Activated CD4-positive, alpha-beta T cell treated with anti-CD3 and anti-CD28 coated beads, Interleukin-10, Interleukin-2, amounts not matched to agents 100 ng/mL and 50 ng/mL, durations not matched to agents 16 hours and 8 hours (primary cell): ENCODE measurements at regions not wholly inside any gene's neighbourhood (a gene's known extent, or its start where the extent isn't known, plus 50 kb on each side); places are given as distances from the start of the nearest gene placed in this dataset.
"Not testable (repeated sequence)": the region's sequence is repeated elsewhere in the genome, so short reads cannot be mapped to it uniquely, and the experiment has no call there.

Source experiments
- DNase-seq: peaks from one replicate; pipeline ENCODE4 v3.0.0-alpha.2; 2020

DNA sequence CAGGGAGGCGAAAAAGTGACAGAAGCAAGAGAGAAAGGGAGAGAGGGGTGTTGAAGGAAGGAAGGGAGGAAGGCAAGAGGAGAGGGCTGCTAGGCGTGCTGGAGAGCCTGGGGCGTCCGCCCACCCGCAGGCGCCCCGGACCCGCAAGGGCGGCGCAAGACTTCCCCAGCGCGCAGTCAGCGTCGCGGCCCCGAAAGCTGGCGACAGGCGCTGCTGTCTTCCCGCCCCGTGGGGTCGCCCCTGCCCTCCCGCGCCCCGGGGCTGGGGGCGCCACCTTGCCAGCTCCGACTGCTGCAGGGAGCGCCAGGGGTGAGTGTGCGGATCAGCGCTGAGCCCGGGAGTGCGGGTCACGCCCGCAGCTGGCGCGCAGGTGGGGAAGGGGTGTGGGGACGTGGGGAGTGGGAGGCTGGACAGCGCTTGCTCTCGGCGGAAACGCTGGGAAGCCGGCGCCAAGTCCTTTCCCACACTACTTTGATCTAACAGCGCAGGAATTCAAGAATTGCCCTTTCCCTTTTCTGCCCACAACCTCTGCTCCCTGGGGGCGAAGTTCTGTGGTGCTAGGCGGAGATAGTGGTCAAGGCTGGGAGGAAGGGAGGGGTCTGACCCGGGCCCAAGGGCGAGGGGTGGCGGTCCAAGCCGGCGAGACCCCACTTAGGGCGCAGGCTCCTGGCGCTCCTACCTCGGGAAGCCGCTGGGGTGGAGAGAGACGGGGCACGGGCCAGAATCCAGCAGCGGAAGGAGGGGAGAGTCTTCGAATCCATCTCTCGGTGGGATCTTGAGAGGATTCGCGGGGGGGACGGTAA, 266.1 kb downstream of the CGGBP1 start, which contains the start of gene HTR1F:
Gene HTR1F (plus strand): TSS at position 173 of the 803 bp plus-strand sequence.
- no peak for DNase-seq

DNA sequence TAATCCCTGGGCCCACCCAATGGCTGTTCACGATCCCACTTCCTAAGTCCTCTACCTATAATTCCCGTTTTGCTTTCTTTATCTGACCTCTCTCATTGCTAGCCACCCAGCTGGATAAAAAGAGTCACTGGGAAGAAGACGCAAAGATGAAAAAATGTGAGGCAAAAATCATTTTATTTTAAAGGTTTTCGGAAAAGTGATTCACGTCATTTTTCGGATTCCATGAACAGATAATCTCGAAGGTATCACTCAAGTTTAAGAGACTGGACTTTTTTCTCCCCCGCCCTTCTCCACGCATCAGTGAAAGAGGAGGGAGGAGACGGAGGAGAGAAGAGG, 266.6 kb downstream of the CGGBP1 start:
- DNase-seq: no peak

DNA sequence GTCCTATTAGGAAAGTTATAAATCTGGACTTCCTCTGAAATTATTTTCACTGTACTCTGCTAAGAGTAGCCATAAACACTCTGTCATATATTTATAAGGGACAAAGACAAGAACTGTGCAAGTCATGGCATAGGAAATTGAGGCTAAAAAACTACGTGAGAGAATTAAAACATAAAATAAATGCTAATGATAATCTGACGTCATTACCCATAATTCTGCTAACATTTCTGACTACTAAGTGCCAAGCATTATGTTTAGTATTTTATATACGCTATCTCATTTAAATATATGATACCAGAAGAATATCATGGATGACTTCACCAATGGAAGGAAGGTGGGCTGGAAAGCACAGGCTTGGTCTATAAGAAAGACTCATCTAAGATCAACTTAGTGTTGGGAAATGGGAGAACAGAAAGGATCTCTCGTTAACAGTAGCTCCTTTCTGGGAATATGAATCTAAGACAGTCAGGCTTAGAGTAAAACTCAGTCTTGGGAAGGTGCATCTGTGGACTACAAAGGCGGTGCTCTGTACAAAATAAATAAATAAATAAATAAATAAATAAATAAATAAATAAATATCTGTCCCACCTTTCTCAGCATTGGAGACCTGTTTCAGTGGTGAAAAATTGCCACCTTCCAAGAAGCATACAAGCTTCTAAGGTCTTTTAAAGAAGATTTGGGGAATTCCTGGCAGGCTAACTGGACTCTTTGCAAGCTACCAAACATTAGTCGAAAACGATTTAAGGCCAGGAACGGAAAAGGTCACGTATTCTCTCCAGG, 267.4 kb downstream of the CGGBP1 start:
- no peak for DNase-seq

DNA sequence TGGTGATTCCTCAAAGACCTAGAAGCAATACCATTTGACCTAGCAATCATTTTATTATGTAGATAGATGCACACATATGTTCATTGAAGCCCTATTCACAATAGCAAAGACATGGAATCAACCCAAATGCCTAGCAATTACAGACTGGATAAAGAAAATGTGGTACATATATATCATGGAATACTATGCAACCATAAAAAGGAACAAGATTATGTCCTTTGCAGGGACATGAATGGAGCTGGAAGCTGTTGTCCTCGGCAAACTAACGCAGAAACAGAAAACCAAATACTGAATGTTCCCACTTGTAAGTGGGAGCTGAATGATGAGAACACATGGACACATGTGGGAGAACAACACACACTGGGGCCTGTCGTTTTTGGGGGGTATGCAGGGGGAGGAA, 269.8 kb downstream of the CGGBP1 start:
- DNase-seq: not testable (repeated sequence)

DNA sequence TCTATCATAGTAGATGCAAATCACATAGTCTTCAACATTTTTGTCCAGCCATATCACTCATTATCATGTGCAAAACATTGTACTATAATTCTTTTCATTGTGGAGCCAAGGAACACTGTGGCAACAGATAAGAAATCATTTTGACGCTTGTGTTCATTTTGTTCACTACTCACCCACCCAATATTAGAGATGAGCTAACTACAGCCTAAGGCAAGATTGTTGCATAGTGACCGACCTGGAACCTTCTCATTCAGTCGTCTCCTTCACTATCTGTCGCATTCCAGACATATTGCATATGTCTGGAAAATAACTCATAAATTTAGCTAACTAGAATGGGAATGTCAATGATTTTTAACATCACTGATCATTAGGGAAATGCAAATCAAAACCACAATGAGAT, 270.3 kb downstream of the CGGBP1 start:
- DNase-seq: no peak

DNA sequence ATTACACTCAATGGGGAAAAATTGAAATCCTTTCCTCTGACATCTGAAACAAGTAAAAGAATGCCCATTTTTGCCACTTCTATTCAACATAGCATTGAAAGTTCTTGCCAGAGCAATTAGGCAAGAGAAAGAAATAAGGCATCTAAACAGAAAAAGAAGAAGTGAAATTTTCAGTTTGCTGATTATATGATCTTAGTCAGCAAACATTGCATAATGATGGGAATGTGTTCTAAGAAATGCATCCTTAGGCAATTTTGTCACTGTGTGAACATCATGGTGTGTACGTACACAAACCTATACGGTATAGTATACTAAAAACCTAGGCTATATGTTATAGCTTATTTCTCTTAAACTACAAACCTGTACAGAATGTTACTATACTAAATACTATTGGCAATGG, 278.0 kb downstream of the CGGBP1 start:
- DNase-seq: no peak

DNA sequence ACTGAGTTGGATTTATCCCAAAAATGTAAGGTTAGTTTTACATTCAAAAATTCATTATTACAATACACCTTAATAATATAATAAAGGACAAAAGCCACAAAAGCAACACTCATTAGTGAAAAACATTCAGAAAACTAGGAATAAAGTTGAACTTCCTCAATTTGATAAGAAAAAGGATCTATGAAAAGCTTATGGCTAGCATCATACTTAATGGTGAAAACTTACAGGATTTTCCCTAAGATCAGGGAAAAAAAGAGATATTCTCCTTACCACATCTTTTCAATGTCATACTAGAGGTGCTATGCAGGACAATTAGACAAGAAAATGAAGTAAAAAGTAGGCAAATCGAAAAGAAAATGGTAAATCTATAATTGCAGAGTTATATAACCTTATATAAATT, 279.9 kb downstream of the CGGBP1 start:
- DNase-seq: no peak

DNA sequence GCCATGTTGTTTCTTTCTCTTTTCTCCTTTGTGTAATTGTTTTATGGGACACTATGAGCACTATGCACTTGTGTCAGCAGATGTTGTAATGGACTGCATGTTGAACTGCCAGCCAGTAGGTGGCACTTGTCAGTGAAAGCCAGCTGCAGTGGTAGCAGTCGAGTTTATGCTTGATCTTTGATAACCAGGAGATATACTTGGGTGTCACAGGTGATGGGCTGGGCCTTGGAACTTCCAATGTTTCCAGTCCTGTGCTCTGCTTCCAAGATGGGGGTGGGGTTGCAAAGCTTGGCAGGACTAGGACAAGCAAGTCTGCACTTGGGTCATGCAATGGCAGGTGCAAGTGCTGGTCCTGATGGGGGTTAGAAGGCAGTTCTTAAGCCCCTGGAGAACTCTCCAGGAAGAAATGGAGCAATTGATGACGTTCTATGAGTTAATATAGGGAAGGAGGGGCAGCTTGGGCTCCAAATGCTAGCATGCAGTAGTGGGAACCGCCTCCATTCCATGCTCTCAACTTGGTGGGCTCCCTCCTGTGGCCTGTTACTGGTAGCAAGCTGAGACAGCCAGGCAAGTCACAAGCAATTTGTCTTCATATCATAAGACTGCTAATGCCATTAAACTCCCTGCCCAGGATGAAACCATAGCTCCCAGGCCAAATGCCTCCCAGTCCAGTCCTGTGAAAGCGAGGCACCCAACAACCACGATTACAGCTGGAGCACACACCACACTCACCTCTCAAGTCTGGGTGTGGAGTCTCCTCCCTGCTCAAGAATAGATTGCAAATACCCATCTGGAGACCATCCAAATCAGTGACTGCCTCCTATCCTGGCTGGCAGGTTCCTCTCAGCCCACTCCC, 287.2 kb downstream of the CGGBP1 start:
- DNase-seq: peak; percentile 51

DNA sequence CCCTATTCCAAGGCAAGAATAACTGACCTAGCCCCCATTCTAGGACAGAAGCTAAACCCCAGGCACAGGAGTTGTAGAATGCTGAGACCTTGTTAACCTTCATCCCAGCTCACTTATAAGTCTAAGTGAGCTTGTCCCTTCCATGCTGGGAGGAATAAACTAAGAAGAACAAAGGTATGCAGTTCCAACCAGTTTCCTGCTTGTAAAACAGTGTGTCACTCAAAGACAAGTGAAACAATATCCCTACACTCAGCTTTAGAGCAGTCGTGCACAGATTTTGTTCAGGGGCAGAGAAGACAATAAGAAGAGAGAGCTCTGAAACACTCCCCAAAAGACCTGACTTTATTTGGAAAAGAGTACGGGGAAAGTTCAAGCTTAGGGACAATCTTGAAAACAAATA, 292.1 kb downstream of the CGGBP1 start:
- DNase-seq: no peak

DNA sequence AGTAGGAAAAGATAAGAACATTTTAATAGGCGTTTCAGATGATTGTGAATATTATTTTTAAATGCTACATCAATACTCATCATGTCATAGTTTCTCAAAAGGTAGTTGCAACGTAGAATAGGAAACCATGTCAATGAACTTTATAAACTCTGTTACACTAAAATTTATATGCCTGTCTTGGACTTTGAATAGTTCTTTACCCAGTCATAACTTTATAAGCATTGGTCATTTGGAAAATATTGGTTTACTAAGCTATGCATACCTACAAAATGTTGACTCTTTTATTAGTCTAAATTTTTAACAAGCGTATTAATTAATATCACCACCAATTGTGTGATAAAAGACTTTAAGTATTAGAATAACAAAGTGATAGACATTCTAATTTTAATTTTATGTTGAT, 293.5 kb downstream of the CGGBP1 start:
- no peak for DNase-seq

DNA sequence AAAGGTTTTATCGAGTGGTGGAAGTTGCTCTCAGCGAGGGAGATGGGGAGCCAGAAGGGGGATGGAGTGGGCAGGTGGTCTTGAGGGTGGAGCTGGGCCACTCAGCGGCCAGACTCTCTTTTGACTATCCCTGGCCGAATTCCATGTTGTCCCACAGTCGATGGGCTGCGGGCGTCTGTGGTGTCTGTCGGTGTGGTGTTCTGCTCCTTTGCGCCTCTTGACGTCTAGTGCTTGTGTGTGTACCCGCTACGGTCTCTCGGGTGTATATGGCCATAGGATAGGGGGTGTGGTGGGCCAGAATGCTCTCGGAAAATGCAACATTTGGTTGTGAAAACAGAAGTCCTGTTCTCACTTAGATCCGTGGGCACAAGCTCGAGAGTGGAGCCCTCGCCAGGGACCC, 297.0 kb downstream of the CGGBP1 start:
- DNase-seq: no peak

DNA sequence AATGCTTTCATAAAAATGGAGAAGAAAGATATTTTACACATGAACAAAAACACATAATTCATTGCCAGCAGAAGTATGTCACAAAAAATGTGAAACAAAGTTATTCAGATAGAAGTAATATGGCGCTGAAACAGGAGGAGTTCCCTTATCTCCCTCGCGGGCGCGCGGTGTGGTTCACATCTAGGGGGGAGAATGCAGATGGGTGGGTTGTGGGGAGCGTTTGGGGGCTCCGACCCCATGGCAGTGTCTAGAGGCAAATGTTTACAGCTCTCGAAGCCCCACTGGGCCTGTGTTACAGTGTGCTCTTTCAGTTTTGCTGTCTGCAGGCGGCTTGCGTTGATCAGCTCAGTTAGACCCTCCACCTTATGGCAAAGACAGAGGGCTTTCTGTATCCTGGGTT, 297.5 kb downstream of the CGGBP1 start:
- no peak for DNase-seq

DNA sequence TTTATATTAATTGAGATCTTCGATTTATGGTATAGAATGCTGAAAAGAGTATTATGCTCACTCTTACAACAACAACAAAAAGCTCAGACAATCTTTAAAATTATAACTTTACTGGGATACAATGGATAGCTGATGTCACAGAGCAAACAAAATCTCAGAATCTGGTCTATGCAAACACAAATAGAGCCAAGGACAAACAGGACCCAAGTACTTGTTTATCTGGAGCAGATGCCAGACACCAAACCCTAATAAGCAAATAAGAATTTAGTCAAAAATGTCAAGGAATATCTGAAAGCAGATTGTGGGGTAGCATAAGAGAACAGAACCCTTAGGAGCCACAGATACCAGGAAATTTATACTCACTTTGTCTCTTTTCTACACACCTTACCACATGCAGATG, 302.2 kb downstream of the CGGBP1 start:
- DNase-seq: no peak

DNA sequence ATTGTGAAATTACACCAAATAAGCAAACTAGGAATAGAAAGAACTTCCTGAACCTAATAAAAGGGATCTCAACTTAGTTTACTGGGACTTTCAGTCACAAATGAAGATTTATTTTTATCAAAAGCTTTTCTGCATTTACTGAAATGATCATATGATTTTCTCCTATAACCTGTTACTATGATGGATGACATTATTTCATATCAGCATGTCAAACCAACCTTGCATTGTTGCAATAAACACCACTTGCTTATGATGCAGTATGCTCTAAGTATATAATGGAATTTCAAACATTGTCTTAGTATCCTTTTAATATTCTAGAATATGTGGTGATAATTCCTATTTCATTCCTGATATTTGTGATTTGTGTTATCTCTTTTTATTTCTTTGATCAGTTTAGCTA, 303.0 kb downstream of the CGGBP1 start:
- no peak for DNase-seq

DNA sequence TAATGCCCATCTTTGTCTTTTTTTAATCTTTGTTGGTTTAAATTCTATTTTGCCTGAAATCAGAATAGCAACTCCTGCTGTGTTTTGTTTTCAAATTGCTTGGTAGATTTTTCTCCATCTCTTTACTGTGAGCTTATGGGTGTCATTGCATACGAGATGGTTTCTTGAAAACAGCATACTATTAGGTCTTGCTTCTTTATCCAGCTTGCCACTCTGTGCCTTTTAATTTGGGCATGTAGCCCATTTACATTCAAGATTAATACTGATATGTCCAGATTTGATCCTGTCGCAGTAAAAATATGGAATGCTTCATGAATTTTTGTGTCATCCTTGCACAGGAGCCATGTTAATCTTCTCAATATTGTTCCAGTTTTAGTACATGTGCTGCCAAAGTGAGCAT, 316.6 kb downstream of the CGGBP1 start:
- DNase-seq: no peak

DNA sequence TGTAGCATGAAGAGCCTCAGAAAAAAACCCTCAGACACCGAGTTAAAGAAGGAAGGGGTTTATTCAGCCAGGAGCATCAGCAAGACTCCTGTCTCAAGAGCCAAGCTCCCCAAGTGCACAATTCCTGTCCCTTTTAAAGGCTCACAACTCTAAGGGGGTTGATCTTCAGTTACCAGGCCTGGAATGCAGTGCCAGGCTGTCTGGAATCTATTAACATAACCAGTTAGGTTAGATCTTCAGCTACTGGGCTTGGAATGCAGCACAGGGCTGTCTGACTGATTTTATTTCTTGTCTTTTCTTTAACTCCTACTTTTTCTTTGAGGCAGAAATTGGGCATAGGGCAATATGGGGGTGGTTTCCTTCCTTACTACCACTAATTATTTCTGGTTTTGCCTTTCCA, 317.9 kb downstream of the CGGBP1 start:
- DNase-seq: not testable (repeated sequence)

DNA sequence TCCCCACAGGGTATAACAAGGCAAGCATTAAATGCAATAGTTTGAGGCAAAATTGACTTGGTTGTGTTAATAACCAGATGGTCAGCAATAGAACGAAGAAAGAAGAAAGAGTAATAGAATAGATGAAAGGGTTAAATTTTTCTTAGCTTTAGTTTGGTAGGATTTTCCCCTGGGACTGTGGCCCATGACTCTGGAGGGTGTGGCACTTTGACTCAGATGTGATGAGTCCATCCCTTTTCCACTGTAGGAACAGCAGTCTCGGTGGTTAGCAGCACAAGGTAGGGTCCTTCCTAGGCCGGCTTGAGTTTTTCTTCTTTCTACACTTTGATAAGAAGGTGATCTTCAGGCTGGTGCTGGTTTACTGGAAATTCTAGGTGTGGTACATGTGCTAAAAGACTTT, 321.0 kb downstream of the CGGBP1 start:
- DNase-seq: not testable (repeated sequence)

DNA sequence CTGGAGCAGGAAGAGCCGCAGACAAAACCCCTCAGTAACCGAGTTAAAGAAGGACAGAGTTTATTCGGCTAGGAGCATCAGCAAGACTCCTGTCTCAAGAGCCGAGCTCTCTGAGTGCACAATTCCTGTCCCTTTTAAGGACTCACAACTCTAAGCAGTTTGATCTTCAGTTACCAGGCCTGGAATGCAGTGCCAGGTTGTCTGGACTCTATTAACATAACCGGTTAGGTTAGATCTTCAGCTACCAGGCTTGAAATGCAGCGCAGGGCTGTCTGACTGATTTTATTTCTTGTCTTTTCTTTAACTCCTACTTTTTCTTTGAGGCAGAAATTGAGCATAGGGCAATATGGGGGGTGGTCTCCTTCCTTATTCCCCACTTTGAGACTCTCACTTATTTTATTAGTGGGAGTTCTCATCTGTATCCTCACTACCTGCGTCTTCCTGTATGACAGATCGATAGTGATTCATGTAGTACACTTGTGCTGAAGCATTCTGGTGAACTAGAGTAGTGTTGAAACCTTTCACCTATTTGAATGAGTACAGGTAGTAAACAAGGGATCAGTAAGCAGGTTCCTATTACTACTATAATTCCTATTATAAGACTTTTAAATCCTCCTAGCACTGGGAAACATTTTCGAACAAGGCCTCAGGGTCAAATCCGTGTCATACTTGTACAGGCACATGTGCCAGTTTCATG, 325.0 kb downstream of the CGGBP1 start:
- DNase-seq: no peak

DNA sequence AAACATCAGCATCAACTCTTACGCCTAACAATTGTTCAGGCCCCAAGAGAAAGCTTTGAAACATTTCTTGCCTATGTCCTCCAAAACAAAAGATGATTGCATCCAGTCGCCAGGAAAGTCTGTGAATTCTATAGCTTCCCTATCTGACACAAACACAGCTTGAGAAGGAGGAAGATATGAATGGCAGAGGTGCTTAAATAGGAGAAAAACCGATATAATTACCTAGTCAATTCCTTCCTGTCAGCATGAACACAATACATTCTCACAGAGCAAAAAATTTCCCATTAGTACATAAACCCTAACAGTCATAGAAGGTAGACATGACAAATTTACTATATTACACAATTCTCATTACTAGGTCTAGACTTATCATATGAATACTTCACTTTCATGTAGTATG, 326.5 kb downstream of the CGGBP1 start:
- no peak for DNase-seq

DNA sequence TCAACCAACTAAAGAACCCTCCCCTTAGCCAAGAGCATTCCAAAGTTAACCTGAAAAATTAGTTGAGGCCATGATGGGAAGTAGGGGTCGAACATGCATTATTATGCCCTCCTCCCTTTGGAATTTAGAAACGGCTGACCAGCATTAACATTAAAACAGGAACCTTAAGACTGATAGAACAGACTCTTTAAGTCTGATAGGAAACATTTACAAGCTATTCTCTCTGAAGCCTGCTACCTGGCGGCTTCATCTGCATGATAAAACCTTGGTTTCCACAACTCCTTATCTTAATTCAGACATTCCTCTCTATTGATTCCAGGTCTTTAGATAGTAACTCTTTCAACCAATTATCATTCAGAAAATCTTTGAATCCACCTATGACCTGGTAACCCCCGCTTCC, 331.0 kb downstream of the CGGBP1 start:
- no peak for DNase-seq

DNA sequence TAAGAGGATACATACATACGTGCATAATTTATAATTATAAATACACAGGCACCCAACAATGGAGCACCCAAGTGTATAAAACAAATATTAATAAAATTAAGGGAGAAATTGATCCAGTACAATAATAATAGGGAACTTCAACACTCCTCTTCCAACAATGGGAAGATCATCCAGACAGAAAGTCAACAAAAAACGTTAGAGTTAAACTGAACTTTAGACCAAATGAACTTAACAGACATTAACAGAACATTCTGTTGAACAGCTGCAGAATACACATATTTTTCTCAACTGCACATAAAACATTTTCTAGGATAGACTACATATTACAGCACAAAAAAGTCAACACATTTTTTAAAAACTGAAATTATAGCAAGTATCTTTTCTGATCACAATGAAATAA, 339.7 kb downstream of the CGGBP1 start:
- no peak for DNase-seq

DNA sequence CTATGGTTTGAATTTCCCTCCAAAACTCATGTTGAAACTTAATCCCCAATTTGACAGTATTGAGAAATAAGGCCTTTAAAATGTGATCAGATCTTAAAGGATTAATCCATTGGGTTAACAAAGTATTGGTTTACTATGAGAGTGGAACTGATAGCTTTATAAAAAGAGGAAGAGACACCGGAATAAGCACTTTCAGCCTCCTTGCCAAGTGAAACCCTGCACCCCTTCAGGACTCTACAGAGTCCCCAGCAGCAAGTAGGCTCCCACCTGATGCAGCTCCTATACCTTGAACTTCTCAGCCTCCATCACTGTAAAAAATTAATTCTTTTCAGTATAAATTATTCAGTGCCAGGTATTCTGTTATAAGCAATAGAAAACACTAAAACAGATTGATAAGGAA, 348.3 kb downstream of the CGGBP1 start:
- DNase-seq: no peak

DNA sequence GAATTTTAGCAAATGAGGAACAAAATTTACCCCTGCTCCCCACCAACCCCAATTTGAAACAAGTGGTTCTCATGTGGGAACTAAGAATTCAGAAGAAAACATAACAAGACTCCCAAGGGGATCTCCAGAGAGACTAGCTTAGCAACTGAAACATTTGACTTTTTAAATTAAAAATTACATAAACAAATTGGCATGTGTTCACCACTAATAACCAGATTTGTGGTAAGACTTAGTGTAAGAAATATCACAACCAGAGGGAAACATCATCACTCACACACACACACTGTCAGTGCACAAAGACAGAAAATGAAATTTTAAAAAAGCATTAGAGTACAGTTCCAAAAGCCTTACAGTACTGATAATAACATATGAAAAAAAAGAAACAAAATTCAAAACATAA, 348.8 kb downstream of the CGGBP1 start:
- DNase-seq: no peak
